ENCODE measurements at regions not wholly inside any gene's neighbourhood (a gene's known extent, or its start where the extent isn't known, plus 50 kb on each side); places are given as distances from the start of the nearest gene placed in this dataset.
"Not testable (repeated sequence)": the region's sequence is repeated elsewhere in the genome, so short reads cannot be mapped to it uniquely, and the experiment has no call there.

- no peak for DNase-seq (ENCODE audit: low spot score)
These were observed 53.8 kb downstream of the COX7C start for GRCh38 chr5:86671536-86671935.

- DNase-seq (ENCODE audit: low spot score), result no peak
These were observed 56.3 kb downstream of the COX7C start for GRCh38 chr5:86674069-86674468.

- DNase-seq (ENCODE audit: low spot score), result no peak
These were observed 57.6 kb downstream of the COX7C start for GRCh38 chr5:86675311-86675710.

GRCh38 chr5:86679529-86679928, 61.8 kb downstream of the COX7C start:
- DNase-seq (ENCODE audit: low spot score), result peak; percentile 70

- DNase-seq (ENCODE audit: low spot score), result no peak
These were observed 62.2 kb downstream of the COX7C start for GRCh38 chr5:86679949-86680348.

- peak; percentile 10 for DNase-seq (ENCODE audit: low spot score)
These were observed 66.5 kb downstream of the COX7C start for GRCh38 chr5:86684222-86684621.

- DNase-seq (ENCODE audit: low spot score), result no peak
These were observed 68.3 kb downstream of the COX7C start for GRCh38 chr5:86686046-86686445.

- DNase-seq (ENCODE audit: low spot score), result no peak
These were observed 70.7 kb downstream of the COX7C start for GRCh38 chr5:86688406-86688805.

GRCh38 chr5:86689103-86689729, 71.5 kb downstream of the COX7C start:
- DNase-seq (ENCODE audit: low spot score), result no peak

GRCh38 chr5:86709157-86709881, 91.6 kb downstream of the COX7C start:
- no peak for DNase-seq (ENCODE audit: low spot score)

GRCh38 chr5:86716121-86716520, 98.4 kb downstream of the COX7C start:
- no peak for DNase-seq (ENCODE audit: low spot score)

GRCh38 chr5:86731319-86732117, 113.8 kb downstream of the COX7C start:
- DNase-seq (ENCODE audit: low spot score), result not testable (repeated sequence)

- no peak for DNase-seq (ENCODE audit: low spot score)
These were observed 117.6 kb downstream of the COX7C start for GRCh38 chr5:86735370-86735769.

- DNase-seq (ENCODE audit: low spot score), result no peak
These were observed 119.8 kb downstream of the COX7C start for GRCh38 chr5:86737579-86737978.

GRCh38 chr5:86748538-86749105, 130.9 kb downstream of the COX7C start:
- DNase-seq (ENCODE audit: low spot score), result no peak

GRCh38 chr5:86749841-86750240, 132.1 kb downstream of the COX7C start:
- DNase-seq (ENCODE audit: low spot score), result no peak

GRCh38 chr5:86756839-86757238, 139.1 kb downstream of the COX7C start:
- DNase-seq (ENCODE audit: low spot score), result no peak

GRCh38 chr5:86757824-86758223, 140.1 kb downstream of the COX7C start:
- peak; percentile 89 for DNase-seq (ENCODE audit: low spot score)

- no peak for DNase-seq (ENCODE audit: low spot score)
These were observed 142.9 kb downstream of the COX7C start for GRCh38 chr5:86760661-86761060.

GRCh38 chr5:86763929-86764328, 146.2 kb downstream of the COX7C start:
- no peak for DNase-seq (ENCODE audit: low spot score)

GRCh38 chr5:86765778-86766502, 148.2 kb downstream of the COX7C start:
- no peak for DNase-seq (ENCODE audit: low spot score)

GRCh38 chr5:86768699-86769202, 151.0 kb downstream of the COX7C start:
- DNase-seq (ENCODE audit: low spot score), result no peak

Data from A172 (cell line).